Amniotic epithelial cell (primary cell): ENCODE measurements at regions not wholly inside any gene's neighbourhood (a gene's known extent, or its start where the extent isn't known, plus 50 kb on each side); places are given as distances from the start of the nearest gene placed in this dataset.

Source experiments
- DNase-seq: peaks from one replicate; pipeline ENCODE4 v3.0.0-alpha.2; 2010; ENCODE audit warnings: low read depth

DNA sequence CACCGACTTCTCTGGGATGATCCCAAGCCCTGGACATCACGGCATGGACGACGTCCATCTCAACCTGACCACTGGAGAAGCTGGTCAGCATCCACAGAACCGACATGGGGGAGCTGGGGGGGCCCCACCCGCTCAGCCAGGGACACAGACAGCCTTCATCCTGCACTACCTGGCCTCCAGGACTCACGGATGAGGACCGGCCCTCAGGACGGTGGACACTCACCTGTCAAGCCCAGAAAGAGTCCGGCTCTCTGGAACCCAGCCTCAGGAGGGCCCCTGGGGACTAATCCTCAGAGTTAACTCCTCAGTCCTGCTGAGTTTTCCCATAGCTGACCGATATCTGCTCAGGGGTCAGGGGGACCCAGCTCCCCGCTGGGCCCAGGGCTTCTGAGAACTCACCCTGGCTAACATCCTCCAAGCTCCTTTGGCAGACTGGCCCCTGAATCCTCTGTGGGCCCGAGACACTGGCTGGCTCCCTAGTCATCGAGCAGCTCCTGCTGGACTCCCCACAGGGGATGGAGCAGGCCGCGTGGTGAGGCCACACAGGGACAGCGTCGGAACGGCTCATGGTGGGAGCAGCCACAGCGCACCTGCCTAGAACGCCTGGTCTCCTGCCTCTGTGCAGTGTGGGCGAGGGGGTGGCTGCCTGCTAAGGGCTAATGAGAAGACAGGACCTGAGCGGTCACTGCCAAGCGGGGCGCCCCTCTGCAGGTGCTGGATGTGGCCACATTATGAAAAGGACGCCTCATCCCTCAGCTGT is 649.2 kb downstream of the BRD1 start:
- DNase-seq, result no peak

DNA sequence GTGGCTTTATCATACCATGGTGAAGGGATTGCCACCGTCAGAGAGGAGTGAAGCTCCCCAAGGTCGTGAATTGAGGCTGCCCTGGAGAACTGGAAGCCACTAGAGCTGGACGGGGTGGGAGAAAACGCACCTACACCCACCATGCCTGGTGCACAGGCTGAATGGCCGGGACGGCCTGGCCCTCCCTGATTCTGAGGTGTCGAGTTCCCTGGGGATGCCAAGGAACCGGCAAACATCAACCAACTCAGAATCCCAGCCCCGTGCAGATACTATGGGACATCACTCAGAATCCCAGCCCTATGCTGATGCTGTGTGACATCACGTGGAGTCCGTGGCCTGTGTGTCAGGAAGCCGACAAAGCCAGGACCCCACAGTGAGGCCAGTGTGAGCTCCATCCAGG is 650.0 kb downstream of the BRD1 start:
- DNase-seq, result no peak

DNA sequence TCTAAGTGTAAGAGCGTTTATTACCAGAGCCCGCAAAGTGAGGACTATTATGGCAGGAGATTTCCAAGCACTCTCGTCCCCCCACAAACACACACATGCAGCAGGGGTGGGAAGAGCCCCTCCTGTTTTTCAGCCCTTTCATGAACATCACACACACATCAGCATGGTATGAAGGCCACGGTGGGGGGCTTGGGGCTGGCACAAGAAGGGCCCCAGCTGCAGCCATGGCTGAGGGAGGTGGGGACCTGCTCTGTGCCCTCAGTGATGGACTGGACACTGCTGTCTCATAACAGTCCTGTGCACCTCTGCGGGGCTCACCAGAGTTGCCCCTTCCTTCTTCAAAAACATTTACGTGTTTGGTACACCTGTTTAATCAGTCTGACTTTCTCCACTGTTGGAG is 650.7 kb downstream of the BRD1 start:
- DNase-seq, result no peak

DNA sequence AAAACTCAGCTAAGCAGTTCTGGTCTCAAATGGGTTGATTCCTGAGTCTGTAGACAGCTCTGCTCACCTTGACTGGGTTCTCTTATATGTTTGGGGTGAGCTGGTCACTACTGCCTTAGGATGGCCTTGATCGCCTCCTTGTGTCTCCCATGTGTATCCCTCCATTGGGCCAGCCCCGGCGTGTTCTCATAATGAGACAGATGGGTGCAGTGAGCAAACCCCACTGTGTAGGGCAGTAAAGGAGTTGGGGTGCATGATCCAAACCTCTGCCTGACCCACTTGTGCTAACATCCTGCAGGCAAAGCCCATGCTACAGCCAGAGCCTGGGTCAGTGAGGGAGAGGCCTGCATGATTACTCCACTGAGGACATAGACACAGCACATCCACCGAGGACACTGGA is 657.6 kb downstream of the BRD1 start:
- DNase-seq, result no peak

DNA sequence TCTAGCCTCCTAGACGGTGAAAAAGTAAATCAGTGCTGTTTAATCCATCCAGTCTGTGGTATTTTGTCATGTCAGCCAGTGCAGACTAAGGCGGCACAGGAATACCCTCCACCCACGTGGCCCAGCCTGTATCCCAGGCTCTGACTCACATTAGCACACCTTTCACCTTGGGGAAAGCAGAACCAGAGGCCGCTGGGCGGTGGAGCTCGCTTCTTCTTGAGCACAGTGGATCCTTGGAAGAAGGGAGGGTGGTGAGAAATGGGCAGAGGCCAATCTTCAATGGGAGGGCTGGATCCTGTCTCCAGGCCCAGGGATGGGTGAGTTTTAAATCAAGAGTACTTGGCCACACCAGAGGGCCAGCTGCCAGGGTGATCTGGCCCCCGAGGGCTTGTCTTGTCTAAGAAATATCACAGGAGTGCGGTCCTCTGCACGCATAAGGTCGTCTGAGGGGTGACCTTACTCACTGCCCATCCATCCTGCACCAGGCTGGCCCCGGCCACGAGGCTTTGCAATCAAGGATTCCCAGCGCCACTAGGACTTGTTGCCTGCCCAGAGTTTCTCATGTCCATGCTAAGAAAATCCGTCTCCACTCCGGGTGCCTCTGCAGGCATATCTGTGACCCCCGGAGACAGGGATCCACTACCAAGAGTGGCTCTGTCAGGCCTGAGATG is 658.5 kb downstream of the BRD1 start:
- no peak for DNase-seq

DNA sequence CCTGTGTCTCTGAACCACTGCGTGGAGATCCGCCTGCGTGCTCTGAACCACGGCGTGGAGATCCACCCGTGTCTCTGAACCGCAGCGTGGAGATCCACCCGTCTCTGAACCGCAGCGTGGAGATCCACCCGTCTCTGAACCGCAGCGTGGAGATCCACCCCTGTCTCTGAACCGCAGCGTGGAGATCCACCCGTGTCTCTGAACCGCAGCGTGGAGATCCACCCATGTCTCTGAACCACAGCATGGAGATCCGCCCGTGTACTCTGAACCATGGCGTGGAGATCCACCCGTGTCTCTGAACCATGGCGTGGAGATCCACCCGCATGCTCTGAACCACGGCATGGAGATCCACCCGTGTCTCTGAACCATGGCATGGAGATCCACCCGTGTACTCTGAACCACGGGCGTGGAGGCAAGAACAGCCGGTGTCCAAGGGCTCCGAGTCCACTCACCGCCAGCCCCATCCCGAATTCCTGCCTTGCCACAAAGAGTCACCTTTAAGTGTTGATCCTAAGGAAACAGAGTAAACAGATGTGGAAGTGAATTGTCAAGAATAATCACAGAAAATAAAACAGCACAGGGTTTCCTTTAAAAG is 659.4 kb downstream of the BRD1 start:
- no peak for DNase-seq

DNA sequence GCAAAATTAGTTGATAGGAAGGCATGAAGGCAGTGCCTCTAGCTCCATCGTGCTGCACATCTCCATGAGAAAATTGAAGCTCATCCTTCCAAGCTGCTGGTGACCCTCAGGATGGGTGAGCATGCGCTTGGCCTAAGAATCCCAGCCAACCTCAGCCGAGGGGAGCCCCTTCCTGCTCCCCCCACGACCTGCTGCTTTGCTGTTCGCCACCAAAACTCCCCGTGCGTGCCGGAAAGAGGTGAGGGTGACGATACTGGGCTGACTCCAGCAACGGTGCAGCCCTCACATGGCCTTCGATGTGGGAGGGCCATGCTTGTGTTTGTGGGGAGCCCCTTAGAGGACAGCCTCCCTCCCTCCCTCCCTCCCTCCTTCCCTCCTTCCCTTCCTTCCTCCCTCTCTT is 660.9 kb downstream of the BRD1 start:
- no peak for DNase-seq

DNA sequence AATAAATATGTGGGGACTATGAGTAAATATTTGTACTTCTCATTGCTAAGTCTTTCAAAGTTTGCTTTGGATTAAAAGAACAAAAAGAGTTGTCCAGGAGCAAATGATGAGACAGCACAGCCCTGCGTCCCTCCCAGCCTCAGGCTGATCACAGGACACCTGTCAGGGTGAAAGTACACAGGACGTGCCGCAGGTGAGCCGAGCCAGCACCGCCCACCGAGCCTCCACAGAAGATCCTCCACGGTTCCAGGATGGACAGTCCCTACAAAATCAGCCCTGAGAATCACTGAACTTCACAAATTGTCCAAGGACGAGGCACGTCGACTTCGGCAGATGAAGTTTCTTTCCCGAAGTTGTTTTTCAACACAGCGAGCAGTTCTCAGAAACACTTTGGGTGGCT is 661.5 kb downstream of the BRD1 start:
- DNase-seq, result no peak

DNA sequence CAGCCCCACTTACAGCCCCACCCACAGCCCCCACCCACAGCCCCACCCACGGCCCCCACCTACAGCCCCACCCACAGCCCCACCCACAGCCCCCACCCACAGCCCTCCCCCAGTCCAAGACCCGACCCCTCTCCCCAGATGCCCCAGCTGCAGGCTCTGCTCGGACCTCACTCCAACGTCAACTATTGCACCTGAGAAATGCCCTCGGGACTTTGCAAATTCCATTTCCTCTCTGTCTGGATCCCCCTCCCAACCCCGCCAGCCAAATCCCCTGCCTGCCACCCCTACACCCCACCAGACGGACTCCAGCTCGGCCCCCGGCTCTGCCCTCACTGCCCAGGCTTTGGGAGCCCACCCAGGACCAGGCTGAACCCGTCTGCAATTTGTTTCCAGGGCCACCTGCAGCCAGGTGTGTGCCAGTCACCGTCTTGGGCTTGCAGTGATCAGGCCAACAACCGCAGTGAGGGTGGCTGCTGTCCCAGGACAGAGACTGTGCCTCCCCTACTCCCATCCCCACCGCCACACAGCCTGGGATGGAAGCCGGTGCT is 662.8 kb downstream of the BRD1 start:
- no peak for DNase-seq

DNA sequence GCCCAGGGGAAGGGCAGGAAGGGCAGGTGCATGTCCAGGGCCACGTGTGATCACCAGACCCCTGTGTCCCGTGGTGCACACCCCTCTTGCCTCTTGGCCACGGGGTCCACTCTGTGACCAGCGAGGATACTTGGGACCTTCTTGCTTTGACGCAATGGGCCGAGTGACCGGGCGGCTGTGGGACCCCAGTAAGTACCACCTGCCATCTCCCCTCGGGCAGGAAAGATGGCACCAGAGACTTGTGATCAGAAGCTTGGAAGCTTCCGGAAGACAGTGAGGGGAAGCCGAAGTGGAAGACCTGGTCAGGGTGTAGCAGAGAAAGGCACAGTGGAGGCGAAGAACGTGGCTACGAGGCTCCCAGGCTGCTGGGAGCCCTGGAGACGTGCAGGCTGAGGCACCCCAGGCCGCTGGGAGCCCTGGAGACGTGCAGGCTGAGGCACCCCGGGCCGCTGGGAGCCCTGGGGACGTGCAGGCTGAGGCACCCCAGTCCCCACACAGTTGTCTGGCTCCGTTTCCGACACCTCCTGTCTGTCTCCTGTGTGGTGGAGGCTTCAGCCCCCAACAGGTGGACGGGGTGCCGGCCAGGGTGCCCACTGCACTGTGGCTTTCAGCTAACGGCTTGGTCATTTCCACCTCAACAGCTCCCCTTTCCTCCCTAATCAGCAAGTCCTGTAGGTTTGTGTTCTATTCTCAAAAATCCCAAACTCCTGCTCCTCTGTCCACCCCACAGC is 663.5 kb downstream of the BRD1 start:
- DNase-seq, result no peak

DNA sequence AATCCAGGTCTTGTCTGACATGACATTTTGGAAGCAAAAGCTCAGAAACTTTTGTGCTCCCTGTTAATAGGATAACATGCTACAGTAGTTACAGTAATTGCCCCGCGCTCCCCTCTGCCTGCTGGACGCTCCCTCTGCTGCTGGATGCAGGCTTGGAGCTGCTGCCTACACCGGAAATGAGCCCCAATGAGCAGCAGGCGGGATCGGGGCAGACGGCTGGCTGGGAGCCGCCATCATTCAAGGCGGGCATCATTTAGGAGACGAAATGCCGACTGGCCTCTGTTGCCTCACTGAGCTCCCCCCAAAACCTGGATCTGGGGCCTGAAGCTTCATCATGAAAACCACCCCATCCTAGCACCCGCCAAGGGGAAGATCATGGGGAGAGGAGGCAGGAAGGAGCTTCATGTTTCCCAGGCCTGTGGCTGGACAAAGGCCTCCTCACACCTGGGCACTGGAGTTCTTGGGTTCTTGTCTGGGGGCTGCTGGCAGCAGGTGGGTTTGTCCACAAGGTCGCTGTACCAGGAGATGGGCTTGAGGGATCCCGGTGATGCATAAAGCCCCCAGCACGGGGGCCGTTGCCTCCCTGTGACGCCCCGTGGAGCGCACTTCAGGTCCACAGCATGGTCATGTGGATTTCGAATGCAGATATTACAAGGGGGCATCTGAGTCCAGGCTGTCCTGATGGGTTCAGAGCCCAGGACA is 664.3 kb downstream of the BRD1 start:
- DNase-seq, result no peak

DNA sequence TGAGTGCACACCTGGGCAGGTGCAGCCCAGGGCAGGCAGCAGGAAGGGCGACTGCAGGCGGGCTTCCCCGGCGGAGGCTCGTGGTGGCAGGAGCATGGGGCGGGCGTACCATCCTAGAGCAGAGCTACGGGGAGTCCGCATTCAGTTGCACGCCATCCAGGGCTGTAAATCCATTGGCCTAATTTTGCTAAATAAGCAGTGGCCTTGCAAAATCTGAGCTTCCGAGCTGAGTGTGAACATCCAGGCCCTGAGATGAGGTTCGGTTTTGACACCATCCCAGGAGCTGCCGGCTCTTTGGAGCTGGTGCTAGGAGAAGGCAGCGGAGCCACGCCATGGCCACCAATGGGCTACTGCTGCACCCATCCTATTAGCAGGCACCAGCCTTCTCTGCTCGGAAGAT is 664.8 kb downstream of the BRD1 start:
- DNase-seq, result no peak

DNA sequence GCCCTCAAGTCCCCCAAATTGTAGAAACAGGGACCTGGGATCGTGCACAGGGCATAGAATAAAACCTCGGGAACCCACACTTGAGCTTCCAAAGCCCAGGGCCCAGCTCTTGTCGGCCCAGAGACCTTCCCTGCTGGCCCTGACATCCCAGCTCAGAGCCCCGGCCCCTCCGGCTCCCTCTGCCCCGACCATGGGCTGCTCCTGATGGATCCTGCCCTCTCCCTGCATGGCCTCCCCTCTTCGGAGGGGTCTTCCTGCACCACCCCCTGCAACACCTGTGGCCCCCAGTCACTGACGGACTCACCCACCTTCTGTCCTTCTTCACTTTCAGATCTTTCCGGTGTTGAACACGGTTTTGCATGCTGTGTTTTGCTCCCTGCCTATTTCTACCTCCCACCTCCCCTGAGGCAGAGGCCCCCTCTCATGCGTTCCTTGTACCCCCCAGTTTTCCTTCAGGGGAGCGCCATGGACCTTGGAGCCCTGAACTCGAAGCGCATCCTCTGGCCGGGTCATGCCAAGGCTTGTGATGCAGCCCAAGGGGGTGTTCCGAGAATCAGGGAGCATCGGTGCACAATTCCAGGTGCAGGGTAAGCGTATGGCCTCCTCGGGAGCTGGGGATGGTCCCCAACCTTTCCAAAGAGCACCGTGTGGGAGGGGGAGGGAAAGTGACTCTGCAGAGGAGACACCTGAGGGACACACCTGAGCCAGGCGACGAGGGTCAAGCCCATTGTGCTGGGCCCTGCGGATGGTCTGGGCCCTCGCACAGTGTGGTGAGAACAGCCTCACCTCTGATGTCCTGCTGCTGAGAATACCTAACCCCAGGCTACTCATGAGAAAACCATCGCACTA is 666.4 kb downstream of the BRD1 start:
- no peak for DNase-seq

DNA sequence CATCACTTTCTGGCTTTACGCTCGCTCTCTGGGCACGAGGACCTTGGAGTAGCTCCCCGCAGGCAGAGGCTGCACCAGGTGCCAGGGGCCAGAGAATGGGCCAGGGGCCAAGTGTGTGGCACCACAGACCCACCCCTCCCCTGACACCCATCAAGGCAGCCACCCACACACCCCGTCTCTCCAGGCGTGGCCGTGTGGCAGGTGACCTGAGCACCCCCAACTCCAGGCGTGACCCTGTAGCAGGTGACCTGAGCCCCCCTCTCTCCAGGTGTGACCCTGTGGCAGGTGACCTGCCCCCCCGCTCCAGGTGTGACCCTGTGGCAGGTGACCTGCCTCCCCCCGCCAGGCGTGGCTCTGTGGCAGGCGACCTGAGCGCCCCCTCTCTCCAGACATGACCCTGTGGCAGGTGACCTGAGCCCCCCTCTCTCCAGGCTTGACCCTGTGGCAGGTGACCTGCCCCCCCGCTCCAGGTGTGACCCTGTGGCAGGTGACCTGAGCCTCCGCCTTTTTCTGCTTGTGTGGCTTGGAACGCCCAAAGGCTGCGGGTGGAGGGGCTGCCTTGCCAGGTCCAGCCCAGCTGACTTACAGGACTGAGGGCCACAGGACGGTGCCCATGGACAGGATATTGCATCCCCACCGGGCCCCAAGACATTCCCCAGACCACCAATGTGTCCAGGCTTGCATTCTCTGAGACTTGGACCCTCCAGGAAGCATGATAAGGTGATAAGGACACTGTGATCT is 667.2 kb downstream of the BRD1 start:
- no peak for DNase-seq

DNA sequence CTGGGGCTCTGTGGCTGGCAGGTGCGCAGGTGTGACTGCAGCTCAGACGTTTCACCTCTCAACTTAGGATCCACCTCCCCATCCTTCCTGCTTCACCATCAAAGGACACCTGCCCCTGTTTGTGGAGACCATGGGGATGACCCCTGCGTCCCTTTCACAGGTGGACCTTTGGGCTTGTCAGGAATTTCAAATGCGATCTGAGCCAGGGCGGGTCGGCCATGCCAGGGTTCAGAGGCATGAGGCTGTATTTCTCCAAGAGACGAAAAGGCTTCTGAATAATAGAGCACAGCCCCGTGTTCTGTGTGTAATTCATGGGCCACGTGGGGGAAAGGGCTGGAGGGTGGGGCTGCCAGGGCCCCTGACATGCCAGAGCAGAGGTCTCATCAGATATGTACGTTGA is 668.0 kb downstream of the BRD1 start:
- no peak for DNase-seq

DNA sequence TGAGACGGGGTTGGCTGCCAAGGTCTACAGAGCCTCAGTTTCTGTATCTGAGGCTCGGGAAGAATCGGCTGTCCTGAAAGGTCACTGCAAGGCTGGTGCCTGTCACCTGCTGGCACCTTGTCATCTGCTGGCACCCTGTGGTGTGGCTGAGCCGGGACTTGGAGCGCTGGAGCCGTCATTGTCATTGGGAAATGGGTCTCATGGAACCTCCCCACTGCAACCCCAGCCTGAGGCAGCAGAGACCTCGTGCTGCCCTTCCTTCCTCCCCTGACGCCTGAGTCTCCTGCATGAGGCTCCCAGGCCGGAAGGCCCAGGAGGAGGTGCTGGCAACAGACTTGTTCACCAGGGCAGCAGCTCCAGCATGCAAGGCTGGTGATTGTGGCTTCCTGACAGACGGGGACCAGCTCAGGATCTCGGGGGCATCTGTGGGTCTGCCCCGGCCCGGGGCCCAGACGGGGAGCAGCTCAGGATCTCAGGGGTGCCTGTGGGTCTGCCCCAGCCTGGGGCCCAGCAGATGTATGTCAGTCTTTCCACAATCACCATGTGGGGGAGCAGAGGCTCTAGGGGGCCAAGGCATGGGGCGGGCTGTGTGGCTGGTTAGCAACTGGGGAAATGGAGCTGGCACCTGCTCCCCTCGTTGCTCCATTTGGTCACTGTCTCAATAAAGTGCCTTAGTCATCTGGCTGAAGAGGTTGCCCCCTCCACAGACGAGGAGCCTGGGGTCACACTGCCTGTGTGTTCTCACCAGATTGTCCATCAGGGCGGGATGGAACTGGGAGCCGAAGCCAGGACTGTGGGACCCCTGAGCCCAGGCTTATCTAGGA is 668.7 kb downstream of the BRD1 start:
- DNase-seq, result no peak

DNA sequence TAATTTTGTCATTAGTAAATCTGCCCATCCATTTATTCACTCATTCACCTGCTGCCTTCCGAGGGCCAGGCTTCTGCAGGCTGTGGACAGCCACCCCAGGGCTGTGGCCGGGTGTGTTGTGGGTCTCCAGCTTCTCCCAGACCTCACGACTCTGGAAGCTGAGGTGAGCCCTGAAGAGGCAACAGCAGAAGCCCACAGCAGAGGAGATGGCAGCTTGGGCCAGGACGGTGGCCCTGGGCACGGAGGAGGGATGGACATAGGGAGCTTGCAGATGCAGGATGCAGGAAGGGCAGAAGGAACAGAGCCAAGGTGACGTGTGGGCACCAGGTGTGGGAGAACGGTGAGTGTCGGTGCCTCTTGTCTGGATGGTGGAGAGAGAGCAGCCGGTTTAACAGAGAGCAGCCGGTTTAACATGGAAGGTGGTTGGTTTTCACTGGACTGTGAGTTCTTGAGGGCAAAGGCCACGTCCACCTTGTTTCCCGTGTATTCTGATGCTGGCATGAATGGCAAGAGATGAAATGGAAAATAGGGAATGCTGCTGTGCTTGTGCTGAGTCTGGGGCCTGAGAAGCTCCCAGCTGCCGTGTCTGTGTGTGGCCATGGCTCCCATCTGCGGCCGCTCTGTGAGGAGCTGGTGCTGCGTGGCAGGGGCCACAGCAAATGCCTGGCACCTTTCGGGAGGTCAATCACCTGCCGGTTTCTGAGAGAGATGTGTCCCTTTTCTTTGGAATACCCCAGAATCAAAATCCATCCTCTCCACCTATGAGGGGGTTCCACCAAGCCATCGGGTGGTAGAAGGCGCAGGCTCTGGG is 669.9 kb downstream of the BRD1 start:
- no peak for DNase-seq

DNA sequence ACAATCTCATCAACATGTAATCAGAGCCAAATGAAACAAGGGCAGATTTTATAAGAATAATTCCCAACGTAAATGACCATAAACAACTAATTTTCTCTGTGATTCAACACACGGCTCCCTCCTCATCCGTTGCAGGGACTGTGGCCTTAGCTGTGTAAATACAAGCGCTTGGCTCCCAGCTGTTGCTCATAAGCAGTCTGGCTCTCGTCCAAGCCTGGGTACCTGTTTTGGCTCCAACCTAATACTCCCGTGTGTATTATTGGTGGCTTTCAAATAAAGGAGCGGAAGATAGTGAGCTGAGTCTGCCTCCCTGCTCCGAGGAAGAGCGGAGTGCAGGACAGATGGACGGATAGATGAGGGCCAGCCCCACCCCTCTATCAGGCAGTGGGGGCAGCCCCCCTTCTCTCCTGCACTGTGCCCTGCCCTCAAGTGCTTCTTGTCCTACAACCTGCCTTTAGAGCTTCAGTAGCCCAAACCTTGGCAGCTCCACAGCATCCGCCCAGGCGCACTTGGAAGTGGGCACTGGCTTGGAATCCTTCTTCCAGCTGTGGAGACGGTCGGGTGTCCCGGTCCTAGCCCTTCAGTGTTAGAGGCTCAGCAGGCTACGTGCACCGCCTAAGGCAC is 670.9 kb downstream of the BRD1 start:
- no peak for DNase-seq
